HUES64 (cell line): ENCODE measurements at regions not wholly inside any gene's neighbourhood (a gene's known extent, or its start where the extent isn't known, plus 50 kb on each side); places are given as distances from the start of the nearest gene placed in this dataset.

Source experiments
- H3K27ac ChIP-seq: 2 replicates; pipeline ENCODE4 v1.7.0; 2013; ENCODE audit warnings: low read depth, low read length, inconsistent platforms
- H3K27me3 ChIP-seq: 2 replicates; pipeline ENCODE4 v1.6.1; 2013; ENCODE audit warnings: mild to moderate bottlenecking, low read length; ENCODE audit not compliant: insufficient read depth
- H3K36me3 ChIP-seq: 2 replicates; pipeline ENCODE4 v1.6.1; 2013; ENCODE audit warnings: mild to moderate bottlenecking, low read length; ENCODE audit not compliant: insufficient read depth
- H3K4me1 ChIP-seq: 2 replicates; pipeline ENCODE4 v1.6.1; 2013; ENCODE audit warnings: mild to moderate bottlenecking, low read length, moderate library complexity; ENCODE audit not compliant: insufficient read depth
- H3K4me3 ChIP-seq: 2 replicates; pipeline ENCODE4 v1.5.1; 2013; ENCODE audit warnings: mild to moderate bottlenecking, low read length, moderate library complexity
- H3K9ac ChIP-seq: 2 replicates; pipeline ENCODE4 v1.6.1; 2013; ENCODE audit warnings: mild to moderate bottlenecking, low read depth, low read length
- H3K9me3 ChIP-seq: 2 replicates; pipeline ENCODE4 v1.6.1; 2013; ENCODE audit warnings: low read depth, low read length; ENCODE audit not compliant: insufficient read depth
- WGBS: fragments of 150-250, 120-280 bp; methylation state at CpG from one replicate; pipeline ENCODE4 v1.1.7; 2013; ENCODE audit warnings: missing lambda C conversion rate; 5-methylcytosine and 5-hydroxymethylcytosine counted together

DNA sequence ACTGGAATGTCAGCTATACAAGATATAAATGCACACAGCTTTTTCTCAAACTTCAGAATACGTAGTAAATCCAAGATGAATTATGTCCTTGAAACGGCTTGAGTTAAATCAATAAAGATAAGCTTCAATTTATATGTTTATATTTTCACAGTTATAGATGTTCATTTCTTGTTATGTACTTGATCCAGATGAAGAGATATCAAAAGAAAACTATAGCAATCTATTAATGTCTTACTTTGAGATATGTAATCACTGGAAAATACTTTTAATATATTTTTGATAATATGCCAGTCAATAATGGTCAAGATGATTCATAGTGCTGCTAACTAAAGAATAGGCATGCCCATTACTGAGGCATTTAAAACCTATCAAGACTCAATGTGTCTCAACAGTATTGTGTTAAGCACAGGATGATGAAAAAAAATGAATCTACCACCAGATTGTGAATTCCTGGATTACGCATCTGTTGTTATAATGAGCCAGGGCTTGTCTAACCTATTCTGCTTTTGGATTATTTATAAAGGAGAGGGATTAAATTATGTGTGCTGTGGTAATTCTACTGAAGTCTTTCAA lies 372.6 kb upstream of the PRR16 start:
- no peak overlapping the region for H3K27ac ChIP-seq
- 95% methylated on average over 1 of the region's 3 CpGs for WGBS
- H3K4me1 ChIP-seq, result no peaks in the 10 kb centered on the region
- H3K9ac ChIP-seq, result no peak overlapping the region
- H3K9me3 ChIP-seq, result no peaks in the 10 kb centered on the region
- H3K27me3 ChIP-seq, result no peaks in the 10 kb centered on the region
- no peaks in the 10 kb centered on the region for H3K36me3 ChIP-seq
- H3K4me3 ChIP-seq, result no peak overlapping the region

GRCh38 chr5:120092649-120093048 lies 371.5 kb upstream of the PRR16 start:
- 97% methylated on average over 2 of the region's 2 CpGs for WGBS

DNA sequence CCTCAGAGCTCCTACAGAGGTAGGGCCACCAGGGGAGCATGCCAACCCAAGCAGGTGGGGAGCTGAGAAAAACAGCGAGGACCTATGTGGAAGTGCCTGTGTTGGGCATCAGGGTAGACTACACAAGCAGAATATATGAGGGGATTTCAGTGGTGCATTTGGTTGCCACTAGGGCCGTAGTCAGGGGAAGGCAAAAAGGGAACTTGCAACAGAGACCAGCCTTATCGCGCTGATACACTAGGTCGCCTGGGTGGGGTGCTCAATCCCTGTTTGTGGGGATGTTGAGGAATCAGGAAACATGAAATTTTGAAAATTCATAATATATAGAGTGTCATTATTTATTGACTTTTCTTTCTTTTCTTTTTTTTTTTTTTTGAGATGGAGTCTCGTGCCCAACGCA lies 370.9 kb upstream of the PRR16 start:
- no peaks in the 10 kb centered on the region for H3K36me3 ChIP-seq

More at GRCh38 chr5:120092649-120093048, 371.5 kb upstream of the PRR16 start:
- H3K4me1 ChIP-seq, result no peaks in the 10 kb centered on the region
- H3K36me3 ChIP-seq, result no peaks in the 10 kb centered on the region
- no peaks in the 10 kb centered on the region for H3K27me3 ChIP-seq
- H3K9me3 ChIP-seq, result no peaks in the 10 kb centered on the region
- H3K27ac ChIP-seq, result no peak overlapping the region
- H3K4me3 ChIP-seq, result no peak overlapping the region
- H3K9ac ChIP-seq, result no peak overlapping the region

DNA sequence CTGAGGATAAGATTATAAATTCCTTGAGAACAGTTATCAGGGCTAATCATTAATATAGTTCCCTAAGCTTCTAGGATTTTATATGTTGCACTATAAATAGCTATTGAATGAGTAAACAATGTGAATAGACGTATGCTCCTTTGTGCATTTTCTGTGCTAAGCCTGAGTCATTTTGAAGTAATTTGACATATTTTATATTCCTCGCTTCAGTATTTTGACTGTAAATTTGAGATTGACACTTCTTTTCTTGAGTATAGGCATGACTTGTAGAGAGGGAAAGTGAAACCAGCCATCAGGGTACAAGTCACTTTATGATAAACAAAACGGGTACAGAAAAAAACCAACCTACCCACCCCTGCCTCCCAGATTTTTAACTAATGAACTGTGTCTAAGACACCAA lies 367.7 kb upstream of the PRR16 start:
- Histone ChIP-seq H3K36me3 (no peaks in the 10 kb centered on the region), H3K4me1 (no peaks in the 10 kb centered on the region), H3K27ac (no peak overlapping the region), H3K9ac (no peak overlapping the region), H3K4me3 (no peak overlapping the region), H3K9me3 (no peaks in the 10 kb centered on the region), H3K27me3 (no peaks in the 10 kb centered on the region)
- WGBS, result 96% methylated on average over 2 of the region's 3 CpGs

More for the DNA sequence above, 370.9 kb upstream of the PRR16 start:
- WGBS, result 96% methylated on average over 7 of the region's 7 CpGs
- Histone ChIP-seq H3K9ac (no peak overlapping the region), H3K27ac (no peak overlapping the region), H3K4me1 (no peaks in the 10 kb centered on the region), H3K9me3 (no peaks in the 10 kb centered on the region), H3K27me3 (no peaks in the 10 kb centered on the region), H3K4me3 (no peak overlapping the region)

DNA sequence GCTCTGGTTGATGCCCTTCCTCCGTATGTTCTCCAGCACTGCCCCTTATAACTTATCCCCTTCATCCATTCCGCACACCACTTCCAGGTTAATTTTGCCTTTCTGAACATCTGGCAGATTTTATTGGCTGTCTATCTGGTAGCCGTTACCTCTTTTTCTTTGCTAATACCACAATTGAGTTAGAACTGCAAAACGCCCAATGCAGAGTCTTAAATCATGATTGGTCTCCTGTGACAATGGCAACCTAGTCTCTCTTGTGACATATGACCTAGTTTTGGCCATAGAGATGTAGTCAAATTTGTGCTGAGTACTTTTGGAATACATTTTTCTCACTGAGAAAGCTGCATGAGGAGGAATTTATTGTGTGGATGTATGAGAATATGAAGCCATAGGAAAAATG lies 365.7 kb upstream of the PRR16 start:
- Histone ChIP-seq H3K27me3 (no peaks in the 10 kb centered on the region), H3K9me3 (no peaks in the 10 kb centered on the region), H3K27ac (no peak overlapping the region), H3K4me1 (no peaks in the 10 kb centered on the region), H3K4me3 (no peak overlapping the region), H3K36me3 (no peaks in the 10 kb centered on the region), H3K9ac (no peak overlapping the region)
- 95% methylated on average over 4 of the region's 4 CpGs for WGBS

GRCh38 chr5:120098902-120099535 lies 365.1 kb upstream of the PRR16 start:
- Histone ChIP-seq H3K9ac (no peak overlapping the region), H3K27ac (no peak overlapping the region), H3K4me3 (no peak overlapping the region), H3K27me3 (no peaks in the 10 kb centered on the region), H3K9me3 (no peaks in the 10 kb centered on the region), H3K4me1 (no peaks in the 10 kb centered on the region), H3K36me3 (no peaks in the 10 kb centered on the region)
- 94% methylated on average over 4 of the region's 5 CpGs for WGBS

DNA sequence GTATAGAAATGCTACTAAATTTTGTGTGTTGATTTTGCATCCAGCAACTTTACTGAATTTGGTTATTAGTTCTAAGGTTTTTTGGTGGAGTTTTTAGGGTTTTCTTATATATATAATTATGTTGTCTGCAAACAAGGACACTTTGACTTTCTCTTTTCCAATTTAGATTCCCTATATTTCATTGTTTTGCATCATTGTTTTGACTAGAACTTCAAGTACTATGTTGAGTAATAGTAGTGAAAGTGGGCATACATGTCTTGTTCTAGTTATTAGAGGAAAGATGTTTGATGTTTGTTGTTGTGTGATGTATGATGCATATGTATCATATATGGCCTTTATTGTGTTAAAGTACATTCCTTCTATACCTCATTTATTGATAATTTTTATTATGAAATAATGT lies 362.3 kb upstream of the PRR16 start:
- Histone ChIP-seq H3K36me3 (no peaks in the 10 kb centered on the region), H3K9me3 (no peaks in the 10 kb centered on the region), H3K9ac (no peak overlapping the region), H3K27ac (no peak overlapping the region), H3K4me1 (no peaks in the 10 kb centered on the region), H3K27me3 (no peaks in the 10 kb centered on the region), H3K4me3 (no peak overlapping the region)

- H3K4me1 ChIP-seq, result no peaks in the 10 kb centered on the region
- WGBS, result 100% methylated on average over 1 of the region's 2 CpGs
- no peaks in the 10 kb centered on the region for H3K9me3 ChIP-seq
- no peaks in the 10 kb centered on the region for H3K36me3 ChIP-seq
- no peak overlapping the region for H3K27ac ChIP-seq
- no peak overlapping the region for H3K4me3 ChIP-seq
- no peaks in the 10 kb centered on the region for H3K27me3 ChIP-seq
- no peak overlapping the region for H3K9ac ChIP-seq
Observed at GRCh38 chr5:120103495-120103894, 360.6 kb upstream of the PRR16 start.

DNA sequence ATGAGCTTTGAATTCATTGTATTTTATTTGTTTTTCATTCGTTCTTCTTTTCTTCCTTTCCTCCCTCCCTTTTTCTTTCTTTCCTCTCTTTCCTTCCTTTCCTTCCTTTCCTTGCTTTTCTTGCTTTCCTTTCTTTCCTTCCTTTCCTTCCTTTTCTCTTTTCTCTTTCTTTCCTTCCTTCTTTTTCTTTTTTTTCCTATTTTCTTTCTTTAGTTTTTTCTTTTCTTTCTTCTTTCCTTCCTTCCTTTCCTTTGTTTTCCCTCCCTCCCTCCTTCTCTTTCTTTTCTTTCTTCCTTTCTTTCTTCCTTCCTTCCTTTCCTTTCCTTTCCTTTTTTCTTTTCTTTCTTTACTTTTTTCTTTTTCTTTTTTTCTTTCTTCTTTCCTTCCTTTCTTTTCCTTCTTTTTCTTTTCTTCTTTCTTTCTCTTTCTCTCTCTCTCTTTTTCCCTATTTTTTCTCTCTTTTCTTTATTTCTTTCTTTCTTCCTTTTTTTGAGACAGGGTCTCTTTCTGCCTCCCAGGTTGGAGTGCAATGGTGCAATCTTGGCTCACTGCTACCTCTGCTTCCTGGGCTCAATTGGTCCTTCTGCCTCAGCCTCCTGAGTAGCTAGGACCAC lies 357.1 kb upstream of the PRR16 start:
- no peaks in the 10 kb centered on the region for H3K27me3 ChIP-seq
- WGBS, result 95% methylated on average over 1 of the region's 1 CpG
- H3K9me3 ChIP-seq, result no peaks in the 10 kb centered on the region
- H3K9ac ChIP-seq, result no peak overlapping the region
- H3K4me3 ChIP-seq, result no peak overlapping the region
- H3K36me3 ChIP-seq, result no peaks in the 10 kb centered on the region
- no peaks in the 10 kb centered on the region for H3K4me1 ChIP-seq
- no peak overlapping the region for H3K27ac ChIP-seq

DNA sequence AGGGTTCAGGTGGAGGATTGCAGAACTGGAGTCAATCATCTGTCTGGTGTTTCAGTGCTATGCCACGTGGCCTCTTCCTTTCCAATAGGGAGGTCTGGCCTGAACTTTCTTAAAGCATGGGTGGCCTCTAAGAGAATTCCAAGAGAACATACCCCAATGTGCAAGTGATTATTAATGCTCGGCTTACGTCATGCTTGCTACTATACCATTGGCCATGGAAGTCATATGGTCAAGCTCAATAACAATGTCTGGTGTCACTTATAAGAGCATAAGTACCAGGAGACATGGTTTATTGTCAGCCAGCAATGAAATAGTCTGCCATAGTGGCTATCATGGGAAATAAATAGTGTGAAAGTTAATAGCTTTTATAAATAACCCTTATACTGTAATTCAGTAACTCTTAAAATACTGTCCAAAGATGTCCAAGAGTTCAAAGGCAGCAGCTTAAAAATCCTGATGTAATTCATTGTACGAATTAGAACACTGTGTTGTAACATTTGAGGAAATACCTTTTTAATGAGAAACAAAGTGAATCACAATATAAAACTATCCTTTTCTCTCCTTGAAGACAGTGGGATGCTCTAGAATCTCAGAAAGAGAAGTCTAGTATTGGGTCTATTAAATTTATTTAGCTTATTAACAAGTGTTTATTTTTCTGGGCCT lies 355.4 kb upstream of the PRR16 start:
- 94% methylated on average over 3 of the region's 4 CpGs for WGBS
- no peaks in the 10 kb centered on the region for H3K36me3 ChIP-seq
- H3K9me3 ChIP-seq, result no peaks in the 10 kb centered on the region
- H3K4me3 ChIP-seq, result no peak overlapping the region
- H3K4me1 ChIP-seq, result no peaks in the 10 kb centered on the region
- H3K27ac ChIP-seq, result no peak overlapping the region
- H3K27me3 ChIP-seq, result no peaks in the 10 kb centered on the region
- H3K9ac ChIP-seq, result no peak overlapping the region

DNA sequence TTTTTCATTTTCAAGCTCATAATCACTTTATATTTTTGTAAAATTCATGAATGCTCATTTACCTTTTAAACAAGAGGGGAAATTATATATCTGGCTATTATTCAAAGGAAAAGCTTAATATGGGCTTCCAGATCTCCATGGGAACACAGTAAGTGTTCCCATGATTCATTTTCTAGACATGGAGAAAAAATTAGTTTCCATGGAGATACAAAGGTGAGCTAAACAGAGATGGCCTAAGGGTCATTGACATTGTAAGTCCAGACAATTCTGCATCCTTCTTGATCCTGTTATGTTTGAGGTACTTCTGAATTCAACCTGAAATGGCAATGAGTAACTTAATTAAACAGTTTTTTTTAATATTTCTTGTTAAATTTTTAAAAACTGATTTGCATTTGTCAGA lies 341.4 kb upstream of the PRR16 start:
- Histone ChIP-seq H3K4me1 (no peaks in the 10 kb centered on the region), H3K27me3 (no peaks in the 10 kb centered on the region), H3K27ac (no peak overlapping the region), H3K9me3 (no peaks in the 10 kb centered on the region), H3K9ac (no peak overlapping the region), H3K36me3 (no peaks in the 10 kb centered on the region), H3K4me3 (no peak overlapping the region)
